PC-9 (cell line): ENCODE measurements at regions not wholly inside any gene's neighbourhood (a gene's known extent, or its start where the extent isn't known, plus 50 kb on each side); places are given as distances from the start of the nearest gene placed in this dataset.

Experiments
- EZH2 ChIP-seq: fragments of 200-600 bp; sonication (generic); IDR thresholded peaks from 2 replicates; pipeline ENCODE4 v1.8.0; 2017; ENCODE audit warnings: antibody characterized with exemption, low read depth
- TF ChIP-seq, protein P1 (sequence below): fragments of 200-600 bp; sonication (generic); conservative IDR thresholded peaks from 2 replicates; pipeline ENCODE4 v1.6.1; 2017; ENCODE audit warnings: mixed run types, antibody characterized with exemption, mild to moderate bottlenecking, moderate library complexity

DNA sequence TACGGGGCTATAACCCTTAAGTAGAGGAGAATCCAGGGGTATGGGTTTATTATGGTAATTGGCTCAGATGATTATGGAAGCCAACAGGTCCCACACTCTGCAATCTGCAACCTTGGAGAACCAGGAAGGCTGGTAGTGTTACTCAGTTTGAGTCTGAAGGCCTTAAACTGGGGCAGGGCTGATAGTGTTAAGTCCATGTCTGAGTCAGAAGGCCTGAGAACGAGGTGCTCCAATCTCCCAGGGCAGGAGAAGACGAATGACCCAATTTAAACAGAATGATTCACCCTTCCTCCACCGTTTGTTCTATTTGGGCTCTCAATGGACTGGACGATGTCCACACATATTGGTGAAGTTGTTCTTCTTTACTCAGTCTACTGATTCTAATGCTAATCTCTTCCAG, 244.5 kb upstream of the PTER start:
- TF ChIP-seq, protein P1, sequence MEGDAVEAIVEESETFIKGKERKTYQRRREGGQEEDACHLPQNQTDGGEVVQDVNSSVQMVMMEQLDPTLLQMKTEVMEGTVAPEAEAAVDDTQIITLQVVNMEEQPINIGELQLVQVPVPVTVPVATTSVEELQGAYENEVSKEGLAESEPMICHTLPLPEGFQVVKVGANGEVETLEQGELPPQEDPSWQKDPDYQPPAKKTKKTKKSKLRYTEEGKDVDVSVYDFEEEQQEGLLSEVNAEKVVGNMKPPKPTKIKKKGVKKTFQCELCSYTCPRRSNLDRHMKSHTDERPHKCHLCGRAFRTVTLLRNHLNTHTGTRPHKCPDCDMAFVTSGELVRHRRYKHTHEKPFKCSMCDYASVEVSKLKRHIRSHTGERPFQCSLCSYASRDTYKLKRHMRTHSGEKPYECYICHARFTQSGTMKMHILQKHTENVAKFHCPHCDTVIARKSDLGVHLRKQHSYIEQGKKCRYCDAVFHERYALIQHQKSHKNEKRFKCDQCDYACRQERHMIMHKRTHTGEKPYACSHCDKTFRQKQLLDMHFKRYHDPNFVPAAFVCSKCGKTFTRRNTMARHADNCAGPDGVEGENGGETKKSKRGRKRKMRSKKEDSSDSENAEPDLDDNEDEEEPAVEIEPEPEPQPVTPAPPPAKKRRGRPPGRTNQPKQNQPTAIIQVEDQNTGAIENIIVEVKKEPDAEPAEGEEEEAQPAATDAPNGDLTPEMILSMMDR: no peak
- TF ChIP-seq EZH2: no peak
